OCI-LY1 (cell line): ENCODE measurements at regions not wholly inside any gene's neighbourhood (a gene's known extent, or its start where the extent isn't known, plus 50 kb on each side); places are given as distances from the start of the nearest gene placed in this dataset.

ENCODE experiments used
- EZH2 ChIP-seq: fragments of 200-600 bp; sonication (generic), shearing (Covaris generic); IDR thresholded peaks from 2 replicates; pipeline ENCODE4 v1.8.0; 2017; ENCODE audit warnings: borderline replicate concordance, mixed run types, mild to moderate bottlenecking, antibody characterized with exemption, low read length, moderate library complexity, mixed read lengths
- TF ChIP-seq, protein P1 (sequence below): fragments of 200-600 bp; sonication (generic), shearing (Covaris generic); IDR thresholded peaks from 2 replicates; pipeline ENCODE4 v1.5.1; 2017; ENCODE audit warnings: mild to moderate bottlenecking, antibody characterized with exemption, low read length, moderate library complexity, mixed read lengths

DNA sequence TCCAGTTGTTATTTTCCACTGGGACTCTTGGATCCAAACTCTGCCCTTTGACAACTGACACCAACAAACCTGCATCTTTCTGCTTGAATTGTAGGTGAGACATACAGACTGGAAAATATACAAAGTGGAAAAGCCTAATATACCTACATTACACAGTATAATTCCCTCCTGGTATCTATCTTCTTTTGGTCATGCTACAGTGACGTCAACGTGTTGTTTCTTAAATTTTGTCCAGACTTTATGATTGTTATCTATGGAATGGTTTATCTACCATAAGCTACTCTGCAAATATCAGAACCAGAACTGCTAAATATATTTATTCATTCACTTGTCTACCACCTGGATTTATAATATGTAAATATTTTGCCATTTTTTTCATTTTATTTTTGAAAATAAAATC, 264.3 kb upstream of the ZPLD1 start:
- TF ChIP-seq, protein P1, sequence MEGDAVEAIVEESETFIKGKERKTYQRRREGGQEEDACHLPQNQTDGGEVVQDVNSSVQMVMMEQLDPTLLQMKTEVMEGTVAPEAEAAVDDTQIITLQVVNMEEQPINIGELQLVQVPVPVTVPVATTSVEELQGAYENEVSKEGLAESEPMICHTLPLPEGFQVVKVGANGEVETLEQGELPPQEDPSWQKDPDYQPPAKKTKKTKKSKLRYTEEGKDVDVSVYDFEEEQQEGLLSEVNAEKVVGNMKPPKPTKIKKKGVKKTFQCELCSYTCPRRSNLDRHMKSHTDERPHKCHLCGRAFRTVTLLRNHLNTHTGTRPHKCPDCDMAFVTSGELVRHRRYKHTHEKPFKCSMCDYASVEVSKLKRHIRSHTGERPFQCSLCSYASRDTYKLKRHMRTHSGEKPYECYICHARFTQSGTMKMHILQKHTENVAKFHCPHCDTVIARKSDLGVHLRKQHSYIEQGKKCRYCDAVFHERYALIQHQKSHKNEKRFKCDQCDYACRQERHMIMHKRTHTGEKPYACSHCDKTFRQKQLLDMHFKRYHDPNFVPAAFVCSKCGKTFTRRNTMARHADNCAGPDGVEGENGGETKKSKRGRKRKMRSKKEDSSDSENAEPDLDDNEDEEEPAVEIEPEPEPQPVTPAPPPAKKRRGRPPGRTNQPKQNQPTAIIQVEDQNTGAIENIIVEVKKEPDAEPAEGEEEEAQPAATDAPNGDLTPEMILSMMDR = no peak
- TF ChIP-seq EZH2 = no peak
